ENCODE measurements at regions not wholly inside any gene's neighbourhood (a gene's known extent, or its start where the extent isn't known, plus 50 kb on each side); places are given as distances from the start of the nearest gene placed in this dataset.

GRCh38 chr10:111936143-111936542 is 247.4 kb downstream of the GPAM start:
- DNase-seq (ENCODE audit: extremely low read depth, low read depth): no peak
- H3K4me3 ChIP-seq (replicated peaks; ENCODE audit: low read depth, low read length): no peak overlapping the region
- TF ChIP-seq CTCF (IDR thresholded peaks at IDR 0.05; ENCODE audit: low read depth, low read length, missing control alignments): no peak

- H3K4me3 ChIP-seq (replicated peaks; ENCODE audit: low read depth, low read length): no peak overlapping the region
- TF ChIP-seq CTCF (IDR thresholded peaks at IDR 0.05; ENCODE audit: low read depth, low read length, missing control alignments): no peak
- DNase-seq (ENCODE audit: extremely low read depth, low read depth): no peak
Measured at GRCh38 chr10:111944331-111944730, 239.2 kb downstream of the GPAM start.

- H3K4me3 ChIP-seq (replicated peaks; ENCODE audit: low read depth, low read length): no peak overlapping the region
- no peak for DNase-seq (ENCODE audit: extremely low read depth, low read depth)
- TF ChIP-seq CTCF (IDR thresholded peaks at IDR 0.05; ENCODE audit: low read depth, low read length, missing control alignments): no peak
Measured at GRCh38 chr10:111953949-111954348, 229.6 kb downstream of the GPAM start.

GRCh38 chr10:111954386-111954785 is 229.2 kb downstream of the GPAM start:
- TF ChIP-seq CTCF (IDR thresholded peaks at IDR 0.05; ENCODE audit: low read depth, low read length, missing control alignments): no peak
- DNase-seq (ENCODE audit: extremely low read depth, low read depth): no peak
- H3K4me3 ChIP-seq (replicated peaks; ENCODE audit: low read depth, low read length): no peak overlapping the region

GRCh38 chr10:111956841-111957240 is 226.7 kb downstream of the GPAM start:
- no peak for DNase-seq (ENCODE audit: extremely low read depth, low read depth)
- no peak for TF ChIP-seq CTCF (IDR thresholded peaks at IDR 0.05; ENCODE audit: low read depth, low read length, missing control alignments)
- no peak overlapping the region for H3K4me3 ChIP-seq (replicated peaks; ENCODE audit: low read depth, low read length)

GRCh38 chr10:111962951-111963350 is 220.6 kb downstream of the GPAM start:
- no peak for DNase-seq (ENCODE audit: extremely low read depth, low read depth)
- no peak overlapping the region for H3K4me3 ChIP-seq (replicated peaks; ENCODE audit: low read depth, low read length)
- no peak for TF ChIP-seq CTCF (IDR thresholded peaks at IDR 0.05; ENCODE audit: low read depth, low read length, missing control alignments)

GRCh38 chr10:111967116-111967515 is 216.4 kb downstream of the GPAM start:
- no peak for TF ChIP-seq CTCF (IDR thresholded peaks at IDR 0.05; ENCODE audit: low read depth, low read length, missing control alignments)
- DNase-seq (ENCODE audit: extremely low read depth, low read depth): no peak
- no peak overlapping the region for H3K4me3 ChIP-seq (replicated peaks; ENCODE audit: low read depth, low read length)
